Neural cell (in vitro differentiated cells): ENCODE measurements at regions not wholly inside any gene's neighbourhood (a gene's known extent, or its start where the extent isn't known, plus 50 kb on each side); places are given as distances from the start of the nearest gene placed in this dataset.

Experiments
- H2AFZ ChIP-seq: fragments of 200-600, 300-800 bp; sonication (generic), shearing (Covaris generic); 2 replicates; pipeline ENCODE4 v1.6.0; 2014; ENCODE audit warnings: low read depth, mild to moderate bottlenecking, antibody characterized with exemption, low read length, moderate library complexity
- H3F3A ChIP-seq: fragments of 200-600 bp; shearing (Covaris generic); 2 replicates; pipeline ENCODE4 v1.6.1; 2016; ENCODE audit warnings: mild to moderate bottlenecking, moderate library complexity, mixed read lengths, antibody characterized with exemption, low read length; ENCODE audit not compliant: insufficient read depth, poor library complexity, severe bottlenecking
- H3K27ac ChIP-seq: fragments of 200-600, 300-800 bp; sonication (generic), shearing (Covaris generic); 2 replicates; pipeline ENCODE4 v1.5.1; 2014; ENCODE audit warnings: mild to moderate bottlenecking, low read length, moderate library complexity
- H3K27me3 ChIP-seq: fragments of 300-800, 200-600 bp; sonication (generic), shearing (Covaris generic); 2 replicates; pipeline ENCODE4 v1.6.0; 2014; ENCODE audit warnings: mild to moderate bottlenecking, low read depth, low read length, moderate library complexity; ENCODE audit not compliant: insufficient read depth
- H3K36me3 ChIP-seq: fragments of 300-800, 200-600 bp; sonication (generic), shearing (Covaris generic); 2 replicates; pipeline ENCODE4 v1.5.1; 2014; ENCODE audit warnings: mild to moderate bottlenecking, antibody characterized with exemption, low read length, moderate library complexity; ENCODE audit not compliant: insufficient read depth
- H3K4me2 ChIP-seq: fragments of 300-800, 200-600 bp; sonication (generic), shearing (Covaris generic); 2 replicates; pipeline ENCODE4 v1.6.0; 2014; ENCODE audit warnings: mild to moderate bottlenecking, low read length
- H3K4me3 ChIP-seq: fragments of 300-800, 200-600 bp; sonication (generic), shearing (Covaris generic); 2 replicates; pipeline ENCODE4 v1.5.1; 2014; ENCODE audit warnings: mild to moderate bottlenecking, low read length, moderate library complexity
- H3K79me2 ChIP-seq: fragments of 200-600 bp; shearing (Covaris generic); replicated peaks from 2 replicates; pipeline ENCODE4 v1.6.0; 2014; ENCODE audit warnings: mild to moderate bottlenecking, low read length, moderate library complexity; ENCODE audit not compliant: insufficient read depth
- H3K9ac ChIP-seq: fragments of 300-800, 200-600 bp; sonication (generic), shearing (Covaris generic); 2 replicates; pipeline ENCODE4 v1.6.1; 2016; ENCODE audit warnings: mild to moderate bottlenecking, low read length, mixed read lengths
- H3K9me2 ChIP-seq: fragments of 200-600 bp; shearing (Covaris generic); 2 replicates; pipeline ENCODE4 v1.6.1; 2016; ENCODE audit warnings: mild to moderate bottlenecking, low read length, mixed read lengths; ENCODE audit not compliant: insufficient read depth
- H3K9me3 ChIP-seq: fragments of 200-600, 300-800 bp; sonication (generic), shearing (Covaris generic); 2 replicates; pipeline ENCODE4 v1.6.1; 2016; ENCODE audit warnings: mild to moderate bottlenecking, mixed run types, low read length, moderate library complexity, mixed read lengths
- H4K20me1 ChIP-seq: fragments of 200-600 bp; shearing (Covaris generic); 2 replicates; pipeline ENCODE4 v1.6.1; 2016; ENCODE audit warnings: mild to moderate bottlenecking, mixed run types; ENCODE audit not compliant: insufficient read depth
- CTCF ChIP-seq: fragments of 450-650 bp; IDR thresholded peaks from 2 replicates; pipeline ENCODE4 v1.5.1; 2014; ENCODE audit warnings: antibody characterized with exemption, mild to moderate bottlenecking, moderate library complexity; ENCODE audit not compliant: poor library complexity, severe bottlenecking
- EZH2 ChIP-seq: fragments of 200-600, 300-800 bp; shearing (Covaris generic), sonication (generic); IDR thresholded peaks from 2 replicates; pipeline ENCODE4 v1.6.1; 2014; ENCODE audit warnings: antibody characterized with exemption, low read length, borderline replicate concordance, mild to moderate bottlenecking; ENCODE audit not compliant: insufficient read depth, poor library complexity, severe bottlenecking
- MXI1 ChIP-seq: fragments of 450-650 bp; conservative IDR thresholded peaks from 2 replicates; pipeline ENCODE4 v1.6.1; 2014; ENCODE audit warnings: antibody characterized with exemption, mild to moderate bottlenecking; ENCODE audit not compliant: poor library complexity, severe bottlenecking
- POLR2AphosphoS5 ChIP-seq: IDR thresholded peaks from 2 replicates; pipeline ENCODE4 v1.6.1; 2012
- RAD21 ChIP-seq: fragments of 450-650 bp; conservative IDR thresholded peaks from 2 replicates; pipeline ENCODE4 v1.6.1; 2014; ENCODE audit warnings: antibody characterized with exemption, mild to moderate bottlenecking, moderate library complexity
- REST ChIP-seq: IDR thresholded peaks from 2 replicates; pipeline ENCODE4 v1.6.1; 2012; ENCODE audit warnings: borderline replicate concordance
- TAF1 ChIP-seq: IDR thresholded peaks from 2 replicates; pipeline ENCODE4 v1.6.1; 2012; ENCODE audit warnings: low read depth

GRCh38 chr5:68407311-68408239 lies 192.0 kb downstream of the PIK3R1 start:
- H3K79me2 ChIP-seq = no peaks in the 10 kb centered on the region
- no peak overlapping the region for H2AFZ ChIP-seq
- H3K27me3 ChIP-seq = no peaks in the 10 kb centered on the region
- peaks cover 2% of the 10 kb centered on the region for H3F3A ChIP-seq
- no peak overlapping the region for H3K4me2 ChIP-seq
- no peaks in the 10 kb centered on the region for H4K20me1 ChIP-seq
- H3K4me3 ChIP-seq = no peak overlapping the region
- no peaks in the 10 kb centered on the region for H3K36me3 ChIP-seq
- TF ChIP-seq REST = no peak
- H3K9me3 ChIP-seq = no peaks in the 10 kb centered on the region
- H3K27ac ChIP-seq = no peak overlapping the region
- no peak overlapping the region for H3K9ac ChIP-seq
- no peaks in the 10 kb centered on the region for H3K9me2 ChIP-seq

GRCh38 chr5:68408345-68408871 lies 192.9 kb downstream of the PIK3R1 start:
- H3F3A ChIP-seq = peaks cover 2% of the 10 kb centered on the region
- H3K27ac ChIP-seq = no peak overlapping the region
- no peaks in the 10 kb centered on the region for H4K20me1 ChIP-seq
- no peaks in the 10 kb centered on the region for H3K9me2 ChIP-seq
- H3K4me3 ChIP-seq = no peak overlapping the region
- H3K79me2 ChIP-seq = no peaks in the 10 kb centered on the region
- no peaks in the 10 kb centered on the region for H3K9me3 ChIP-seq
- H3K4me2 ChIP-seq = no peak overlapping the region
- no peaks in the 10 kb centered on the region for H3K36me3 ChIP-seq
- no peaks in the 10 kb centered on the region for H3K27me3 ChIP-seq
- H3K9ac ChIP-seq = no peak overlapping the region
- no peak for TF ChIP-seq REST
- TF ChIP-seq RAD21 = no peak
- TF ChIP-seq POLR2AphosphoS5 = no peak
- TF ChIP-seq MXI1 = no peak
- TF ChIP-seq CTCF = no peak
- TF ChIP-seq TAF1 = no peak
- no peak for TF ChIP-seq EZH2
- no peak overlapping the region for H2AFZ ChIP-seq
